IPS DF 6.9 (cell line): ENCODE measurements at regions not wholly inside any gene's neighbourhood (a gene's known extent, or its start where the extent isn't known, plus 50 kb on each side); places are given as distances from the start of the nearest gene placed in this dataset.

Experiments used
- DNase-seq: peaks from one replicate; pipeline ENCODE4 v3.0.0-alpha.2; 2013; ENCODE audit warnings: low read depth, low spot score
- H3K27ac ChIP-seq: one replicate; pipeline ENCODE4 v1.5.1; 2013; ENCODE audit warnings: low read length, control low read depth
- H3K27me3 ChIP-seq: 2 replicates; pipeline ENCODE4 v1.6.1; 2013; ENCODE audit warnings: mild to moderate bottlenecking, low read length; ENCODE audit not compliant: control insufficient read depth, insufficient read depth
- H3K36me3 ChIP-seq: 2 replicates; pipeline ENCODE4 v1.6.1; 2013; ENCODE audit warnings: low read length; ENCODE audit not compliant: control insufficient read depth, insufficient read depth
- H3K4me1 ChIP-seq: 2 replicates; pipeline ENCODE4 v1.6.1; 2013; ENCODE audit warnings: low read length; ENCODE audit not compliant: control insufficient read depth, insufficient read depth
- H3K4me3 ChIP-seq: 2 replicates; pipeline ENCODE4 v1.5.1; 2013; ENCODE audit warnings: mild to moderate bottlenecking, low read length
- H3K9me3 ChIP-seq: 2 replicates; pipeline ENCODE4 v1.6.1; 2013; ENCODE audit warnings: low read length, inconsistent platforms; ENCODE audit not compliant: control insufficient read depth, insufficient read depth
- WGBS: extraction: QIAGEN DNeasy Blood & Tissue Kit; methylation state at CpG from one replicate; pipeline ENCODE4 v1.1.7; 2013; ENCODE audit warnings: mixed read lengths, missing lambda C conversion rate; ENCODE audit not compliant: insufficient read length, insufficient coverage; 5-methylcytosine and 5-hydroxymethylcytosine counted together

DNA sequence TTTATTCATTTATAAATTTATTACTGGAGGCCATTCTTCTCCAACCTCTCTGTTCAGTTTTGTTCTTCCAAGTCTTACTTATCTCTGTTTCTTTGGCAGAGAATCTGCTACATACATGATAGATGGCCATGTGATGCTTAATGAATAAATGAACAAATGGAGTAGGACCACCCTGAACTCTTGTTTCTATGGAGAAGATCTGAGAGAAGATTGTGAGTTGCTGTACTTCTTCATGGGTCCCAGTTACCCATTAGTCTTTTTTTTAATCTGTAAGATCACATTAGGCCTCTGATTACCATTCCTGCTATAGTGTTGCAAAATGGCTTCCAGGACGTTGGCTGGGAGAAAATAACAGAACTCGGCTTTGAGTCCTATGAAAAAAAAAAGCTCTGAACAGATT, 191.9 kb upstream of the SYNPR start:
- Histone ChIP-seq H3K36me3 (no peaks in the 10 kb centered on the region), H3K4me3 (no peak overlapping the region), H3K9me3 (no peaks in the 10 kb centered on the region), H3K27me3 (no peaks in the 10 kb centered on the region), H3K27ac (no peak overlapping the region), H3K4me1 (peaks cover 2% of the 10 kb centered on the region; the same call in 1 of the 2 replicates)
- WGBS = no CpG with 5 or more reads among the region's 2 CpGs
- no peak for DNase-seq

DNA sequence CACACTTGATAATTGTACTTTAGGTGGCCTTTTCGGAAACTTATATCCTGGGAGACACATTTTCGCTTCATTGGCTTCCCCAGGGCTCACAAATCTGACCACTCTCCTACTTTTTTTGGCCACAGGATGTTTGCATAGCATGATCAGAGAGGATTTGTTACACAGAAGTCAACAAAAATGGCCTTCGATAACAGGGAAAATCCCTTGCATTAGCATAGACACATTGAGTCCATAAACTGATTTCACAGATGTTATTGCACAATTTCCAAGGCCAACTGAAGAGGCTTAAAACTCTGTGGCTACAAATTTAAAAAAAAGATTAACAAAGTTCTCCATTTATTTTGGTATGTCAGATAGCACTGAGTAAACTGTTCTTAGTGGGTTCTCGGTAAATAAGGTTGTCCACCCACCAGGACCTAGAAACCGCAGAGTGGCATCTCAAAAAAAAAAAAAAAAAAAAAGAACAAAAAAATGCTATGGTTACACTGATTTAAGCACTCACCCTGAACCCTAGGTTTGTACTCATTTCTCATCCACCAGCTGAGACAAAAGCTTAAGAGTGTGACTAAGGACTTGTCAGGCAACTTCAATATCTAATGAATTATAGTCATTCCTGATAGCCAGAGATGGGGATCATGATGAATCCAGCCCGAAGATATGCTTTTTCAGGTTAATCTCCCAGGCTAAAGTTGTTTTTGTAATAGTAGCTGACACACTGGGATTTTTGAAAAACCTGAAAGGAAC, 188.9 kb upstream of the SYNPR start:
- Histone ChIP-seq H3K27ac (no peak overlapping the region), H3K4me1 (peaks cover 2% of the 10 kb centered on the region; the same call in 1 of the 2 replicates), H3K9me3 (no peaks in the 10 kb centered on the region), H3K27me3 (no peaks in the 10 kb centered on the region), H3K4me3 (no peak overlapping the region), H3K36me3 (no peaks in the 10 kb centered on the region)
- no CpG with 5 or more reads among the region's 6 CpGs for WGBS
- no peak for DNase-seq

DNA sequence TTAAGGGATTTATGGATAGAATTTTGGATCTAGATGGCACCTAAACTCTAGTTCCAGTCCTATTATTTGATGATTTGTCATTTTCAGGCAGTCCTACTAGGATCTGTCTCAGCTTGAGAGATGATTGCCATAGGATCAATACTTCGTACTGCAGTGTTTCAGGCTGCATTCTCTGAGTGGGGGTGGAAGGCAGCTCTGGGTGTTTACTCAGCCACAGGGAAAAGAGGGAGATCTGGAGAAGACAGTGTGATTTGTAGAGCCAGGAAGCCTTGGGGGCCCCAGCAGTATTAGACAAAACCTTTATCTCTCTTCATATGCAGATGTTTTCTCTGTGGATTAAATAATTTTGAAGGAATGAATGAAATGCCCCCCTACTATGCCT, 188.4 kb upstream of the SYNPR start:
- no CpG with 5 or more reads among the region's 1 CpG for WGBS
- no peak for DNase-seq
- Histone ChIP-seq H3K4me3 (no peak overlapping the region), H3K4me1 (peaks cover 2% of the 10 kb centered on the region; the same call in 1 of the 2 replicates), H3K27me3 (no peaks in the 10 kb centered on the region), H3K36me3 (no peaks in the 10 kb centered on the region), H3K9me3 (no peaks in the 10 kb centered on the region), H3K27ac (no peak overlapping the region)

DNA sequence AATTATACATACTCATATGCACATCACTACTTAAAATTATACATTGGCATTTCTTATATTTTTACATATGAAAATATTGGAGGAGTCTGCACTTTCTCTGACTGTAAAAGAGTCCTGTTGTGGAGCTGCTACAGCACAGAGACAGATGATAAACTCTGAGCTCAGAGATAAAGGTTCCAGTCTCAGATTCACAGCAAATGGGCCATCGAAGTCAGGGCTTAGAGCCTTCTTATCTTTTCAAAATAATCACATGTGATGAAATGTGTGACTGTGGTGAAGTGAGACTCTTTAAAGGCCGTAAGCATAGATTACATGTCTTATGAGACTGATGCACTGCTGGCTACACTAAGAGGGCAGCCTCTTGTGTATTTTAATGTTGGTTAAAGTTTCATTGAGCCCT, 187.5 kb upstream of the SYNPR start:
- H3K4me3 ChIP-seq = no peak overlapping the region
- no peaks in the 10 kb centered on the region for H3K36me3 ChIP-seq
- H3K4me1 ChIP-seq = peaks cover 2% of the 10 kb centered on the region; the same call in 1 of the 2 replicates
- no peaks in the 10 kb centered on the region for H3K27me3 ChIP-seq
- H3K9me3 ChIP-seq = no peaks in the 10 kb centered on the region
- DNase-seq = no peak
- WGBS = no CpG with 5 or more reads among the region's 2 CpGs
- H3K27ac ChIP-seq = no peak overlapping the region

DNA sequence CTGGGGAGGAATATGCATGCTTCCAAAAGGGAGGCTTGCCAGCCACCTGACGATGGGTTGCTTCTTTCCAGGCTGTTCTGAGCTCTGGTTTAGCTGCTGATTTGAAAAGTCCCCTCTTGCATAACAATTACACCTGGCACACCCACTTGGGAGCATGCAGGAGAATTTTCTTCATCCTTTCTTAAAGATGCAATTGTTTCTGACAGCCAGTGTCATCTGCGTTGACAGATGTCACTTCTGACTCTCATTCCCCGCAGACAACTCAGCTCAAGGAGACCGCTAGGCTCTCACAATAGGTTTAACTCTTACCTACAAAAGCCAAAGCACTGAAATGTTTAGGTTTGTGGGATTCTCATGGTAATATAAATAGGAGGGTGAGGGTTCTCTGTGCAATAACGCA, 185.6 kb upstream of the SYNPR start:
- no peak overlapping the region for H3K4me3 ChIP-seq
- no peak overlapping the region for H3K27ac ChIP-seq
- no peaks in the 10 kb centered on the region for H3K36me3 ChIP-seq
- no peaks in the 10 kb centered on the region for H3K9me3 ChIP-seq
- DNase-seq = no peak
- no CpG with 5 or more reads among the region's 5 CpGs for WGBS
- H3K27me3 ChIP-seq = no peaks in the 10 kb centered on the region
- peaks cover 2% of the 10 kb centered on the region for H3K4me1 ChIP-seq

DNA sequence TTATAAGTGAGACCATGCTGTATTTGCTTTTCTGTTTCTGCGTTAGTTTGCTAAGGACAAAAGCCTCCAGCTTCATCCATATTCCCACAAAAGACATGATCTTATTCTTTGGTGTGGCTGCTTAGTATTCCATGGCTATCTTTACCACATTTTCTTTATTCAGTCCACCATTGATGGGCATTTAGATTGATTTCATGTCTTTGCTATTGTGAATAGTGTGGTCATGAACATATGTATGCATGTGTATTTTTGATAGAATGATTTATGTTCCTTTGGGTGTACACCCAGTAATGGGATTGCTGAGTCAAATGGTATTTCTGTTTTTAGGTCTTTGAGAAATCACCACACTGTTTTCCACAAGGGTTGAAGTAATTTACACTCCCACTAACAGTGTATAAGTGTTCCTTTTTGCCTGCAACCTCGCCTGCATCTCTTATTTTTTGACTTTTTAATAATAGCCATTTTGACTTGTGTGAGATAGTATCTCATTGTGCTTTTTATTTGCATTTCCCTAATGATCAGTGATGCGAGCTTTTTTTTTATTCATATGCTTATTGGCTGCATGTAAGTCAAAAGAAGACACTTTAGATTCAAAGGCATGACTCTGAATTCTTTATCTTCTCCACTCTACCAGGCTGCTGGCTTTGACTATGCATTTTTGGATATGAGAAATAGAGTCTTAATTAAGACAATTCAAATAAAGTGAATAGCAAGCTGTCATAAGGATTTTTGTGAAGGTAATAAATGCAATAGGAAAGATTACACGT, 183.3 kb upstream of the SYNPR start:
- H3K4me1 ChIP-seq = no peaks in the 10 kb centered on the region; the same call in 1 of the 2 replicates
- no peak overlapping the region for H3K27ac ChIP-seq
- DNase-seq = no peak
- no peaks in the 10 kb centered on the region for H3K27me3 ChIP-seq
- no CpG with 5 or more reads among the region's 4 CpGs for WGBS
- no peaks in the 10 kb centered on the region for H3K9me3 ChIP-seq
- H3K36me3 ChIP-seq = no peaks in the 10 kb centered on the region
- H3K4me3 ChIP-seq = no peak overlapping the region

DNA sequence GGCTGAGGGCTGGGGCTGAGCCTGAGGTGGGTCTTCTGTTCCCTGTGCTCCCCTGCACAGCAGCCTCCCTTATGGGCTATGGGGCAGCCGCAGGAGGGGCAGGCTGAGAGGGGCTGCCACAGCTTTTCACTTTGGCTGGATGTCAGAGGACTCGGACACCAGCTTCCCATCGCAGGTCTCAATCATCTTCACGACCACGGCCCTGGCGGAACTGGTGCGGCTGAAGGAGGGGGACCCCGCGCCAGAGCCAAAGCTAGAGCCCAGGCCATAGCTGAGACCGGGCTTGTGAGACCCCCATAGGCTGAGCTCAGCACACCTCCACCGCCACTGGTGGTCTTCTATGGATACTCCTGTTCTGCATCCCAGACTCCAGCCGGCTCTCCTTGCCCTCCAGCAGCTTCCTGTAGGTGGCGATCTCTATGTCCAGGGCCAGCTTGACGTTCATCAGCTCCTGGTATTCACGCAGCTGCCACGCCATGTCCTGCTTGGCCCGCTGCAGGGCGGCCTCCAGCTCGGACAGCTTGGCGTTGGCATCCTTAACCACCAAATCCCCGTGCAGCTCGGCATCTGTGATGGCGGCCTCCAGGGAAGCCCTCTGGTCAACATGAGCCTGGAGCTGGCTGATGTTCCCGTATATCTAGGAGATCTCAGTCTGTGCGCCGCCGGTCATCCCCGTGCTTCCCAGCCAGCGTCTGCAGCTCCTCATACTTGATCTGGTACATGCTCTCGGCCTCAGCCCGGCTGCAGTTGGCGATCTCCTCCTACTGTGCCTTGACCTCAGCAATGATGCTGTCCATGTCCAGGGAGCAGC, 181.7 kb upstream of the SYNPR start:
- no peak overlapping the region for H3K4me3 ChIP-seq
- H3K36me3 ChIP-seq = no peaks in the 10 kb centered on the region
- no CpG with 5 or more reads among the region's 32 CpGs for WGBS
- no peaks in the 10 kb centered on the region for H3K27me3 ChIP-seq
- no peak for DNase-seq
- H3K9me3 ChIP-seq = no peaks in the 10 kb centered on the region
- no peak overlapping the region for H3K27ac ChIP-seq
- no peaks in the 10 kb centered on the region; the same call in 1 of the 2 replicates for H3K4me1 ChIP-seq

DNA sequence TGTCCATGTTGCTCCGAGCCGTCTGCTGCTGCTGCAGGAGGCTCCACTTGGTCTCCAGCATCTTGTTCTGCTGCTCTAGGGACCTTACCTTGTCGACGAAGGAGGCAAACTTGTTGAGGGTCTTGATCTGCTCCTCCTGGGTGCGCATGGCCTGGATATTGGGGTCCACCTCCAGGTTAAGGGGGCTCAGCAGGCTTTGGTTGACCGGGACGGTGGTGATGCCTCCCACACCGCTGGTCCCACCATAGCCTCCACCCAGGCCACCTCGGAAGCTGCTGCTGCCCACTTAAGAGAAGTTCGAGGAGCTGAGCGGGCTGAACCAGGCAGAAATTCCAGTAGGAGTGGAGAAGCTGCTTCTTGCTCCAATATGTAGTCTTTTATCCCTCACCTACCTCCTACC, 180.7 kb upstream of the SYNPR start:
- no peak overlapping the region for H3K4me3 ChIP-seq
- H3K27me3 ChIP-seq = no peaks in the 10 kb centered on the region
- H3K27ac ChIP-seq = no peak overlapping the region
- H3K9me3 ChIP-seq = no peaks in the 10 kb centered on the region
- no peak for DNase-seq
- no peaks in the 10 kb centered on the region for H3K36me3 ChIP-seq
- no peaks in the 10 kb centered on the region; the same call in 1 of the 2 replicates for H3K4me1 ChIP-seq
- no CpG with 5 or more reads among the region's 11 CpGs for WGBS

DNA sequence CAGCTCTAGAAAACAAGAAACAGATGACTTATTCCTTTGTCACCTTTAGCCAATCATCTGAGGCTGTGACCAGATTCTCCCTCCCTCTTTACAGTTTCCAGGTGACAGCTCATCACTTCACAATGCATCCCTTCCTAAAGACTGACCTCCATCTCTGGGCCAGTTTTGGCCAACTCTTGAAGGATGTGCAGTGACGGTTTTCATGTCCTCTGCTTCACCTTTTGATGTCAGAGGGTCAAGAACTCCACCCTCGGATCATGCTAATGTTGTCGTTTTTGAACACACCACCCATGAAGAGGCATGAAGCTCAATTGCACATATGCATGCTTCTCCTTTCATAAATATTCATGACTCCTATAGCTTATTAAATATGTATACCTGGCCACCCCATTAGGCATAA, 161.2 kb upstream of the SYNPR start:
- WGBS = no CpG with 5 or more reads among the region's 3 CpGs
- Histone ChIP-seq H3K27me3 (no peaks in the 10 kb centered on the region), H3K27ac (no peak overlapping the region), H3K4me3 (no peak overlapping the region), H3K36me3 (no peaks in the 10 kb centered on the region; the same call in 1 of the 2 replicates), H3K4me1 (no peaks in the 10 kb centered on the region), H3K9me3 (no peaks in the 10 kb centered on the region)
- DNase-seq = no peak

DNA sequence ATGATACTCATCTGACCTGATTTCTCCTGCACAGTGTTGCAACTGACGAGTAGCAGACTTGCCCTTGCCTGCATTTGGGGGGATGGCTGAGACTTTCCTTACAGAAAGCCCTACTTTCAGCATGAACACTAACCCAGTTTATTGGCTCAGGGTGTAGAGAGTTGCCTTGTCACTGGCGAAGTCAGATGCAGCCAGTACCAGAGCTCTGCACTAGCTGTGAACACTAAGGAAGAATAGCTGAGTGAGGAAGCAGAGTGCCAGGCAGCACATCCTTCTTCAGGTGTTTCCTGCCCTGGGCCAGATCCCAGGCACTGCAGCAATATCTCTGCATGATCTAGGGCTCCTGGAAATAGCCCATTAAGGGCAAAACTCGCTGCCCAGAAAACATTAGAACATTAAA, 154.0 kb upstream of the SYNPR start:
- Histone ChIP-seq H3K9me3 (no peaks in the 10 kb centered on the region), H3K27ac (no peak overlapping the region), H3K36me3 (no peaks in the 10 kb centered on the region), H3K27me3 (no peaks in the 10 kb centered on the region), H3K4me1 (0 out of 2 replicates have a peak, but pooled peaks cover 1% of the 10 kb centered on the region), H3K4me3 (no peak overlapping the region)
- WGBS = no CpG with 5 or more reads among the region's 3 CpGs
- no peak for DNase-seq
